Breast epithelium (tissue), 3 donors: ENCODE measurements at regions not wholly inside any gene's neighbourhood (a gene's known extent, or its start where the extent isn't known, plus 50 kb on each side); places are given as distances from the start of the nearest gene placed in this dataset.

Source experiments
- POLR2A ChIP-seq: fragments of 450-650 bp; IDR thresholded peaks from one replicate; pipeline ENCODE4 v1.6.1; 2016; ENCODE audit warnings: antibody characterized with exemption, mild to moderate bottlenecking, moderate library complexity
- TF ChIP-seq, protein P1 (sequence below), 3 donors: fragments of 450-650 bp; IDR thresholded peaks; one replicate each; pipeline ENCODE4 v1.5.1; 2016 to 2017; ENCODE audit warnings: antibody characterized with exemption in 3 of 3, mild to moderate bottlenecking in 3 of 3, moderate library complexity in 3 of 3

DNA sequence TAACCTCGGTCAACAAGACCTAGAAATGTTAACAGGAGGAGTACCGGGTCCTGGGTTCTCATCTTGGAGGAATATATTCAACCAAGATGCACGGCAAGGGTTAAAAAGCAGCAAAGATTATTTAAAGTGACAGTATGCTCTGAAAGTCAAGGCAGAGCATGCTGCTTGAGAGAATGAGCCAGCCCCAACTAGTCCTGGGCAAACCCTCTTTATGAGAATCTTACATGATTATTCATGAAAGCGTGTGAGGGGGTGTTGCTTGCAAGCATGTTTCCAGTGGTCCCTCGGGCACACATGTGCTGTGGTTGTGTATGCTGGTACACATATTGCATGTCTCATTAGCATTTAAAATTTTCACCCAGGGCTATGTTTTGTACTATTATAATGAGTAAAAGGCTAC is 1445.6 kb downstream of the SI start:
- TF ChIP-seq POLR2A, result no peak
- TF ChIP-seq, protein P1, sequence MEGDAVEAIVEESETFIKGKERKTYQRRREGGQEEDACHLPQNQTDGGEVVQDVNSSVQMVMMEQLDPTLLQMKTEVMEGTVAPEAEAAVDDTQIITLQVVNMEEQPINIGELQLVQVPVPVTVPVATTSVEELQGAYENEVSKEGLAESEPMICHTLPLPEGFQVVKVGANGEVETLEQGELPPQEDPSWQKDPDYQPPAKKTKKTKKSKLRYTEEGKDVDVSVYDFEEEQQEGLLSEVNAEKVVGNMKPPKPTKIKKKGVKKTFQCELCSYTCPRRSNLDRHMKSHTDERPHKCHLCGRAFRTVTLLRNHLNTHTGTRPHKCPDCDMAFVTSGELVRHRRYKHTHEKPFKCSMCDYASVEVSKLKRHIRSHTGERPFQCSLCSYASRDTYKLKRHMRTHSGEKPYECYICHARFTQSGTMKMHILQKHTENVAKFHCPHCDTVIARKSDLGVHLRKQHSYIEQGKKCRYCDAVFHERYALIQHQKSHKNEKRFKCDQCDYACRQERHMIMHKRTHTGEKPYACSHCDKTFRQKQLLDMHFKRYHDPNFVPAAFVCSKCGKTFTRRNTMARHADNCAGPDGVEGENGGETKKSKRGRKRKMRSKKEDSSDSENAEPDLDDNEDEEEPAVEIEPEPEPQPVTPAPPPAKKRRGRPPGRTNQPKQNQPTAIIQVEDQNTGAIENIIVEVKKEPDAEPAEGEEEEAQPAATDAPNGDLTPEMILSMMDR (IDR thresholded peaks at IDR 0.05), result no peak
